SK-N-SH (cell line): ENCODE measurements at regions not wholly inside any gene's neighbourhood (a gene's known extent, or its start where the extent isn't known, plus 50 kb on each side); places are given as distances from the start of the nearest gene placed in this dataset.

ENCODE experiments used
- CTCF ChIA-PET: fragments of 300-600, 350-600 bp; formaldehyde crosslinking; extraction: SDS; loops from one replicate; lab custom pipeline; 2021; lab: Yijun Ruan, JAX
- POLR2A ChIA-PET: fragments of 350-600 bp; sonication (Branson Sonifier 250); formaldehyde crosslinking; extraction: SDS; loops from one replicate; lab custom pipeline; 2020; ENCODE audit warnings: antibody characterized with exemption, inconsistent platforms; lab: Yijun Ruan, JAX
- DNase-seq: peaks from one replicate; pipeline ENCODE4 v3.0.0; 2012
- H2AFZ ChIP-seq: fragments of 200-600 bp; sonication (generic); 2 replicates; pipeline ENCODE4 v1.8.1; 2016; ENCODE audit warnings: antibody characterized with exemption, mild to moderate bottlenecking, low read depth
- H3F3A ChIP-seq: fragments of 200-600 bp; sonication (generic); replicated peaks from 2 replicates; pipeline ENCODE3; 2016; ENCODE audit warnings: antibody characterized with exemption, mild to moderate bottlenecking; ENCODE audit not compliant: insufficient read depth
- H3K27ac ChIP-seq, 2 experiments: fragments of 200-500 bp in 1 of 2; fragments of 200-600 bp in 1 of 2; sonication (Bioruptor generic) in 1 of 2; sonication (generic), shearing (Covaris generic) in 1 of 2; 2 replicates each; pipeline versions ENCODE4 v1.5.1 to v1.6.1; 2014 to 2016; ENCODE audit warnings: low read depth in 2 of 2, inconsistent platforms in 1 of 2, low read length in 1 of 2, mild to moderate bottlenecking in 1 of 2, mixed read lengths in 1 of 2
- H3K27me3 ChIP-seq: fragments of 200-600 bp; sonication (generic), shearing (Covaris generic); 2 replicates; pipeline ENCODE4 v1.6.1; 2016; ENCODE audit warnings: mixed run types; ENCODE audit not compliant: insufficient read depth
- H3K36me3 ChIP-seq, 2 experiments: fragments of 200-500 bp in 1 of 2; fragments of 200-600 bp in 1 of 2; sonication (Bioruptor generic) in 1 of 2; sonication (generic) in 1 of 2; replicated peaks in 1 of 2; 2 replicates each; pipeline versions ENCODE3 to v1.5.1; 2014 to 2016; ENCODE audit warnings: low read length in 1 of 2, mild to moderate bottlenecking in 1 of 2; ENCODE audit not compliant: insufficient read depth in 2 of 2, control insufficient read depth in 1 of 2
- H3K4me1 ChIP-seq, 2 experiments: fragments of 200-500 bp in 1 of 2; fragments of 200-600 bp in 1 of 2; sonication (Bioruptor generic) in 1 of 2; sonication (generic), shearing (Covaris generic) in 1 of 2; 2 replicates each; pipeline versions ENCODE4 v1.5.1 to v1.6.1; 2014 to 2016; ENCODE audit warnings: low read depth in 1 of 2, low read length in 1 of 2, mixed run types in 1 of 2; ENCODE audit not compliant: insufficient read depth in 2 of 2, control insufficient read depth in 1 of 2
- H3K4me2 ChIP-seq: fragments of 200-600 bp; sonication (generic), shearing (Covaris generic); 2 replicates; pipeline ENCODE4 v1.6.1; 2017; ENCODE audit warnings: mixed run types
- H3K4me3 ChIP-seq, 2 experiments: fragments of 200-500 bp in 1 of 2; fragments of 200-600 bp in 1 of 2; sonication (Bioruptor generic) in 1 of 2; sonication (generic), shearing (Covaris generic) in 1 of 2; 2 replicates each; pipeline versions ENCODE4 v1.5.1 to v1.8.1; 2014 to 2016; ENCODE audit warnings: low read depth in 2 of 2, inconsistent platforms in 1 of 2, low read length in 1 of 2, mild to moderate bottlenecking in 1 of 2, mixed read lengths in 1 of 2, moderate library complexity in 1 of 2
- H3K79me2 ChIP-seq: fragments of 200-600 bp; sonication (generic); 2 replicates; pipeline ENCODE4 v1.8.1; 2017; ENCODE audit warnings: mild to moderate bottlenecking; ENCODE audit not compliant: insufficient read depth
- H3K9ac ChIP-seq: fragments of 200-600 bp; sonication (generic); 2 replicates; pipeline ENCODE4 v1.6.1; 2017; ENCODE audit warnings: mixed run types
- H3K9me2 ChIP-seq: fragments of 200-600 bp; sonication (generic); 2 replicates; pipeline ENCODE4 v1.6.1; 2017; ENCODE audit warnings: mixed run types
- H3K9me3 ChIP-seq: fragments of 200-600 bp; sonication (generic); 2 replicates; pipeline ENCODE4 v1.6.1; 2017; ENCODE audit warnings: mixed run types, mild to moderate bottlenecking, moderate library complexity
- H4K20me1 ChIP-seq: fragments of 200-600 bp; sonication (generic); 2 replicates; pipeline ENCODE4 v1.6.1; 2017; ENCODE audit warnings: mild to moderate bottlenecking, mixed run types; ENCODE audit not compliant: insufficient read depth
- CHD2 ChIP-seq: fragments of 150-350 bp; IDR thresholded peaks from 2 replicates; pipeline ENCODE4 v1.6.1; 2018; ENCODE audit warnings: low read length; ENCODE audit not compliant: partially characterized antibody
- ELF1 ChIP-seq: IDR thresholded peaks from 2 replicates; pipeline ENCODE4 v1.4.0; 2012
- EP300 ChIP-seq, 2 experiments: IDR thresholded peaks; 2 replicates each; pipeline versions ENCODE4 v1.4.0 to v1.6.1; 2012; ENCODE audit warnings: borderline replicate concordance in 1 of 2, low read depth in 1 of 2, low read length in 1 of 2
- EZH2phosphoT487 ChIP-seq: fragments of 200-600 bp; sonication (generic); IDR thresholded peaks from 2 replicates; pipeline ENCODE4 v1.6.1; 2017; ENCODE audit warnings: low read depth, mixed run types, mild to moderate bottlenecking, antibody characterized with exemption, moderate library complexity, borderline replicate concordance
- FOSL2 ChIP-seq: IDR thresholded peaks from 2 replicates; pipeline ENCODE4 v1.4.0; 2012; ENCODE audit warnings: low read depth, mild to moderate bottlenecking, moderate library complexity, borderline replicate concordance
- FOXJ3 ChIP-seq: sonication (generic); formaldehyde crosslinking; IDR thresholded peaks from 2 replicates; pipeline ENCODE4 v1.5.1; 2020; ENCODE audit warnings: mild to moderate bottlenecking, missing genetic modification reagents
- GABPA ChIP-seq: IDR thresholded peaks from 2 replicates; pipeline ENCODE4 v1.4.0; 2012; ENCODE audit warnings: low read depth, mild to moderate bottlenecking
- GATA2 ChIP-seq: sonication (generic); formaldehyde crosslinking; IDR thresholded peaks from 2 replicates; pipeline ENCODE4 v1.5.0; 2020; ENCODE audit warnings: mild to moderate bottlenecking, missing genetic modification reagents
- JUND ChIP-seq: IDR thresholded peaks from 2 replicates; pipeline ENCODE4 v1.4.0; 2012
- MXI1 ChIP-seq: IDR thresholded peaks from 2 replicates; pipeline ENCODE4 v1.6.1; 2012; ENCODE audit warnings: mild to moderate bottlenecking, low read depth, low read length, improper control_type of control experiment
- NFIC ChIP-seq: IDR thresholded peaks from 2 replicates; pipeline ENCODE4 v1.4.0; 2012; ENCODE audit warnings: borderline replicate concordance
- POLR2AphosphoS5 ChIP-seq: IDR thresholded peaks from 2 replicates; pipeline ENCODE4 v1.6.1; 2012; ENCODE audit warnings: low read depth, low read length
- REST ChIP-seq: IDR thresholded peaks from 2 replicates; pipeline ENCODE4 v1.6.1; 2012; ENCODE audit warnings: mild to moderate bottlenecking, low read depth, low read length, moderate library complexity
- RFX5 ChIP-seq: IDR thresholded peaks from 2 replicates; pipeline ENCODE4 v1.6.1; 2012; ENCODE audit warnings: mild to moderate bottlenecking, improper control_type of control experiment, low read length
- SMC3 ChIP-seq: IDR thresholded peaks from 2 replicates; pipeline ENCODE4 v1.6.1; 2012; ENCODE audit warnings: low read depth, low read length, improper control_type of control experiment
- TAF1 ChIP-seq: IDR thresholded peaks from 2 replicates; pipeline ENCODE4 v1.6.1; 2012; ENCODE audit warnings: low read depth, mild to moderate bottlenecking, low read length, moderate library complexity, borderline replicate concordance
- TCF12 ChIP-seq: IDR thresholded peaks from 2 replicates; pipeline ENCODE4 v1.4.0; 2012
- TEAD4 ChIP-seq: IDR thresholded peaks from 2 replicates; pipeline ENCODE4 v1.4.0; 2012; ENCODE audit warnings: mild to moderate bottlenecking, borderline replicate concordance; ENCODE audit not compliant: insufficient read depth
- YY1 ChIP-seq: IDR thresholded peaks from 2 replicates; pipeline ENCODE4 v1.4.0; 2012; ENCODE audit warnings: low read depth, mild to moderate bottlenecking
- WGBS: methylation state at CpG from one replicate; pipeline ENCODE4 v1.1.6; 2017; ENCODE audit warnings: low lambda C conversion rate; 5-methylcytosine and 5-hydroxymethylcytosine counted together
- TF ChIP-seq, protein P1 (sequence below): IDR thresholded peaks from 2 replicates; pipeline ENCODE4; 2012
- TF ChIP-seq, protein P2 (sequence below): fragments of 200-600 bp; sonication (generic); IDR thresholded peaks from 2 replicates; pipeline ENCODE4 v1.6.1; 2017; ENCODE audit warnings: antibody characterized with exemption, mild to moderate bottlenecking, moderate library complexity

DNA sequence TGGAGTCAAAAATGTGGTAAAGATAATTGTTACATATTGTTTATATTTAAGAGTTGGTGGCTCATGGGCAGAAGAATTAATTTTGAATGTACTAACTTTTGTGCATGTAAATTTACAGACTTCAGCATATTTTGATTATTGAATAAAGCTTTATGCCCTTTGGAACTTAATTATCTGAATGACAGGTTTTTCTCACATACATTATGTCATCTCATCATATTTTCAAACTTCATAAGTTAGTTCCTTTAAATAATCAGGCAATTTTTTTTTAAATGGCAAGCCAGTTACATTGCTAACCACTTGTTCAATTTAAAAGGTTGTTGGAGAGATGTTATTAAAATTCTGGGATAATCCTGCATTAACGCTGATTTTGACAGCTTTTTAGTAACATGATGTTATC is 184.6 kb upstream of the EDIL3 start:
- Histone ChIP-seq H3K27ac (no peak overlapping the region), H3K4me3 (no peak overlapping the region), H3K27me3 (no peaks in the 10 kb centered on the region), H3K9me2 (no peaks in the 10 kb centered on the region), H3K9ac (no peak overlapping the region), H2AFZ (no peak overlapping the region), H3K4me2 (no peak overlapping the region), H3K36me3 (no peaks in the 10 kb centered on the region), H3K4me1 (no peaks in the 10 kb centered on the region), H3K9me3 (no peaks in the 10 kb centered on the region), H4K20me1 (no peaks in the 10 kb centered on the region), H3F3A (no peaks in the 10 kb centered on the region), H3K79me2 (no peaks in the 10 kb centered on the region)
- ChIA-PET CTCF (no interaction called here), POLR2A (no interaction called here)
- WGBS: 5% methylated on average over 1 of the region's 1 CpG
- DNase-seq: no peak
- no peak for TF ChIP-seq FOXJ3
- TF ChIP-seq GATA2 (CRISPR knock-in tag): no peak
- no peak for TF ChIP-seq NFIC
- TF ChIP-seq RFX5: no peak
- TF ChIP-seq POLR2AphosphoS5: no peak
- no peak for TF ChIP-seq CHD2
- TF ChIP-seq TCF12: no peak

DNA sequence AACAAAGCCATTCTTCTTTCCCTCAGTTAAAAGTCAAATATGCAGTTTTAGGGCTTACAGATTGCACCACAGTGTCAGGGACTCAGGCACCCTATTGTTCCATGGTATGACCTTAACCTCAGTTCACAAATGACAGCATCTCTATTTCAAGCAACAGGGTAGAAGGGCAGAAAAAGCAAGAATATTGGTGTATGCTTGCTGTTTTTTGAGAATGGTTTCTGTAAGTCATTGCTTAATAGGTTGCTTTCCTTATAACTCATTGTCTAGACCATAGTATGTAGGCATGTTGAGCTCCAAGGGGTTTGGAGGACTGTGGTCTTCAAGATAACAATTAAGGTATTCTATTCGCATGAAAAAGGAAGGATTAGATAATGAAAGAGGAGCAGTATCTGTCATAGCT is 183.5 kb upstream of the EDIL3 start:
- no peak overlapping the region for H3K4me3 ChIP-seq
- no peak overlapping the region for H2AFZ ChIP-seq
- no peaks in the 10 kb centered on the region for H3K27me3 ChIP-seq
- H3K4me1 ChIP-seq: no peaks in the 10 kb centered on the region
- no peaks in the 10 kb centered on the region for H3F3A ChIP-seq
- H3K9me2 ChIP-seq: no peaks in the 10 kb centered on the region
- no peak overlapping the region for H3K27ac ChIP-seq
- no peaks in the 10 kb centered on the region for H3K9me3 ChIP-seq
- POLR2A ChIA-PET: no interaction called here
- no peak overlapping the region for H3K9ac ChIP-seq
- H4K20me1 ChIP-seq: no peaks in the 10 kb centered on the region
- no peak for DNase-seq
- H3K79me2 ChIP-seq: no peaks in the 10 kb centered on the region
- CTCF ChIA-PET: no interaction called here
- no peaks in the 10 kb centered on the region for H3K36me3 ChIP-seq
- 19% methylated on average over 1 of the region's 1 CpG for WGBS
- H3K4me2 ChIP-seq: no peak overlapping the region
- TF ChIP-seq TCF12 (no peak), TAF1 (no peak), YY1 (no peak), NFIC (no peak), JUND (no peak), EP300 (IDR thresholded peaks at IDR 0.05; ENCODE audit: borderline replicate concordance in 1 of 2, low read depth in 1 of 2, low read length in 1 of 2) (no peak), SMC3 (no peak), MXI1 (no peak), GABPA (no peak), REST (no peak), EZH2phosphoT487 (no peak), FOSL2 (no peak), TEAD4 (no peak), POLR2AphosphoS5 (no peak), ELF1 (no peak)
- TF ChIP-seq, protein P1, sequence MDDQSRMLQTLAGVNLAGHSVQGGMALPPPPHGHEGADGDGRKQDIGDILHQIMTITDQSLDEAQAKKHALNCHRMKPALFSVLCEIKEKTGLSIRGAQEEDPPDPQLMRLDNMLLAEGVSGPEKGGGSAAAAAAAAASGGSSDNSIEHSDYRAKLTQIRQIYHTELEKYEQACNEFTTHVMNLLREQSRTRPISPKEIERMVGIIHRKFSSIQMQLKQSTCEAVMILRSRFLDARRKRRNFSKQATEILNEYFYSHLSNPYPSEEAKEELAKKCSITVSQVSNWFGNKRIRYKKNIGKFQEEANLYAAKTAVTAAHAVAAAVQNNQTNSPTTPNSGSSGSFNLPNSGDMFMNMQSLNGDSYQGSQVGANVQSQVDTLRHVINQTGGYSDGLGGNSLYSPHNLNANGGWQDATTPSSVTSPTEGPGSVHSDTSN: no peak
- TF ChIP-seq, protein P2, sequence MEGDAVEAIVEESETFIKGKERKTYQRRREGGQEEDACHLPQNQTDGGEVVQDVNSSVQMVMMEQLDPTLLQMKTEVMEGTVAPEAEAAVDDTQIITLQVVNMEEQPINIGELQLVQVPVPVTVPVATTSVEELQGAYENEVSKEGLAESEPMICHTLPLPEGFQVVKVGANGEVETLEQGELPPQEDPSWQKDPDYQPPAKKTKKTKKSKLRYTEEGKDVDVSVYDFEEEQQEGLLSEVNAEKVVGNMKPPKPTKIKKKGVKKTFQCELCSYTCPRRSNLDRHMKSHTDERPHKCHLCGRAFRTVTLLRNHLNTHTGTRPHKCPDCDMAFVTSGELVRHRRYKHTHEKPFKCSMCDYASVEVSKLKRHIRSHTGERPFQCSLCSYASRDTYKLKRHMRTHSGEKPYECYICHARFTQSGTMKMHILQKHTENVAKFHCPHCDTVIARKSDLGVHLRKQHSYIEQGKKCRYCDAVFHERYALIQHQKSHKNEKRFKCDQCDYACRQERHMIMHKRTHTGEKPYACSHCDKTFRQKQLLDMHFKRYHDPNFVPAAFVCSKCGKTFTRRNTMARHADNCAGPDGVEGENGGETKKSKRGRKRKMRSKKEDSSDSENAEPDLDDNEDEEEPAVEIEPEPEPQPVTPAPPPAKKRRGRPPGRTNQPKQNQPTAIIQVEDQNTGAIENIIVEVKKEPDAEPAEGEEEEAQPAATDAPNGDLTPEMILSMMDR: no peak
